H7 (cell line): ENCODE measurements at regions not wholly inside any gene's neighbourhood (a gene's known extent, or its start where the extent isn't known, plus 50 kb on each side); places are given as distances from the start of the nearest gene placed in this dataset.

ENCODE experiments used
- DNase-seq: peaks from one replicate; pipeline ENCODE4 v3.0.0; 2012
- H3K27me3 ChIP-seq: 2 replicates; pipeline ENCODE4 v1.6.0; 2011; ENCODE audit warnings: mild to moderate bottlenecking, low read length; ENCODE audit not compliant: control insufficient read depth, insufficient read depth
- H3K36me3 ChIP-seq: replicated peaks from 2 replicates; pipeline ENCODE4 v1.5.1; 2011; ENCODE audit warnings: low read length; ENCODE audit not compliant: control insufficient read depth, insufficient read depth
- H3K4me3 ChIP-seq: 2 replicates; pipeline ENCODE4 v1.5.1; 2011; ENCODE audit warnings: low read depth, mild to moderate bottlenecking, control low read depth, low read length, moderate library complexity; ENCODE audit not compliant: insufficient read depth

- no peak for DNase-seq
- H3K36me3 ChIP-seq = no peaks in the 10 kb centered on the region
- no peak overlapping the region for H3K4me3 ChIP-seq
- no peaks in the 10 kb centered on the region for H3K27me3 ChIP-seq
Measured at GRCh38 chr9:126236273-126236672, 90.4 kb upstream of the MVB12B start.

GRCh38 chr9:126238415-126238814, 88.2 kb upstream of the MVB12B start:
- no peak for DNase-seq
- H3K4me3 ChIP-seq = no peak overlapping the region
- H3K27me3 ChIP-seq = no peaks in the 10 kb centered on the region
- no peaks in the 10 kb centered on the region for H3K36me3 ChIP-seq

- H3K27me3 ChIP-seq = no peaks in the 10 kb centered on the region
- no peak for DNase-seq
- H3K4me3 ChIP-seq = no peak overlapping the region
- H3K36me3 ChIP-seq = no peaks in the 10 kb centered on the region
Measured at GRCh38 chr9:126239515-126239914, 87.1 kb upstream of the MVB12B start.

GRCh38 chr9:126240835-126241234, 85.8 kb upstream of the MVB12B start:
- H3K36me3 ChIP-seq = no peaks in the 10 kb centered on the region
- H3K4me3 ChIP-seq = no peak overlapping the region
- no peak for DNase-seq
- no peaks in the 10 kb centered on the region for H3K27me3 ChIP-seq

- H3K27me3 ChIP-seq = no peaks in the 10 kb centered on the region
- DNase-seq = no peak
- no peaks in the 10 kb centered on the region for H3K36me3 ChIP-seq
- no peak overlapping the region for H3K4me3 ChIP-seq
Measured at GRCh38 chr9:126248680-126249079, 77.9 kb upstream of the MVB12B start.

DNA sequence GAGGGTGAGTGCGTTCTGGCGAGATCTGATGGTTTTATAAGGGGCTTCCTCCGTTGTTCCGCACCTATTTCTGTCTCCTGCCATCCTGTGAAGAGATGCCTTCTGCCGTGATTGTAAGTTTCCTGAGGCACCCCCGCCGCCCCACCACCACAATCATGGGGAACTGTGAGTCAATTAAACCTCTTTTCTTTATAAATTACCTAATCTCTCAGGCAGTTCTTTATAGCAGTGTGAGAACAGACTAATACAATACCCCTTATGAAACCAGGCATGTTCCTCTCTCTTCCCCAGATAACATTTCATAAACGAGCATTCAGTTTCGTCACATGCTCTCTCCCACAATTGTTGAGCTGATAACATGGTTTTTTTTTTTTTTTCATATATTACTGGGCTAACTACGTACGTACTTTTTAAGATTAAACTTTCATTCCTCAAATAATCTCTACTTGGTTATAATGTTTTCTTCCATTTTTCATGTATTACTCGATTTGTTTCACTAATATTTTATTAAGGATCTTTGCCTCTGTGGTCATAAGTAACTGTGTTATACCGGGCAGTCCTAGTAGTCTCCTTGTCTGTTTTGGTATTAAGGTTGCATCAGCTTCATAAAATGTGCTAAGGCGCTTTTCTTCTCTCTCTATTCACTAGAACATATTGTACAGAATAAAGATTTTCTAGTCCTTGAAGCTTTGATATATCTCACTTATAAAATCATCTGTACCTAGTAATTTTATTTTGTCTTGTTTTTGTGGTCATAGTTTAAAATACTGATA, 64.9 kb upstream of the MVB12B start:
- no peaks in the 10 kb centered on the region for H3K27me3 ChIP-seq

GRCh38 chr9:126262738-126263137, 63.9 kb upstream of the MVB12B start:
- no peak for DNase-seq
- H3K36me3 ChIP-seq = no peaks in the 10 kb centered on the region
- H3K27me3 ChIP-seq = no peaks in the 10 kb centered on the region
- H3K4me3 ChIP-seq = no peak overlapping the region

More for the DNA sequence above, 64.9 kb upstream of the MVB12B start:
- DNase-seq = no peak
- no peaks in the 10 kb centered on the region for H3K36me3 ChIP-seq
- no peak overlapping the region for H3K4me3 ChIP-seq

- no peak for DNase-seq
- Histone ChIP-seq H3K4me3 (no peak overlapping the region), H3K27me3 (no peaks in the 10 kb centered on the region), H3K36me3 (no peaks in the 10 kb centered on the region)
Measured at GRCh38 chr9:126270556-126270955, 56.1 kb upstream of the MVB12B start.

DNA sequence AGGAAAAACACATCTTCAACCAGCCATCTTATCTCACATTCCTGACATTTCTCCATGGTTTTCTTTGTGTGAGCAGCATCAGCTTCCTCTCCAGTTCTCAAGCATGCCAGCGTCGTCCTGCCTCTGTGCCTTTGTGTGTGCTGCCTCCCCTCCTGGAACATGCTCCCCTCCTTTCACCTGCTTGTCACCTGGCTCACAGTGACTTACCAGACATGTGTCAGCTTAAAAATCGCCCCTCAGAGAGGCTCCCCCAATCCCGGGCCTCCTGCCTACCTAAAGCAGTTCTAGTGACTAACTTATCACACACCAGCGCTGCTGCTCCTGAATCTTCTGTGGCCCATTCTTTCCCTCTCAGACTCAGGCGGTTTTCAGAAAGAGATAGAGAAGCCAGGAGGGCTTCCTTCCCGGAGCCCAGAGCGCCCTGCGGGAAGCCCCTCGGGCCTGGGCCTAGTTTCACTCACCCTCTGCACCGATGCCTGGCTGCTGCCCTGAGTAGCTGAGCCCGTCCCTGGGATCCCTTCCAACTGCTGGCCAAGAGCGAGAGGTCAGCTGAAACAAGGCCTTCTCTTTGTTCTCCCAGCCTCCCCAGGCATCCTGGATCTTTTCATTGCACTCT, 51.1 kb upstream of the MVB12B start:
- Histone ChIP-seq H3K4me3 (no peak overlapping the region), H3K36me3 (no peaks in the 10 kb centered on the region), H3K27me3 (no peaks in the 10 kb centered on the region)
- peak; percentile 53 for DNase-seq

DNA sequence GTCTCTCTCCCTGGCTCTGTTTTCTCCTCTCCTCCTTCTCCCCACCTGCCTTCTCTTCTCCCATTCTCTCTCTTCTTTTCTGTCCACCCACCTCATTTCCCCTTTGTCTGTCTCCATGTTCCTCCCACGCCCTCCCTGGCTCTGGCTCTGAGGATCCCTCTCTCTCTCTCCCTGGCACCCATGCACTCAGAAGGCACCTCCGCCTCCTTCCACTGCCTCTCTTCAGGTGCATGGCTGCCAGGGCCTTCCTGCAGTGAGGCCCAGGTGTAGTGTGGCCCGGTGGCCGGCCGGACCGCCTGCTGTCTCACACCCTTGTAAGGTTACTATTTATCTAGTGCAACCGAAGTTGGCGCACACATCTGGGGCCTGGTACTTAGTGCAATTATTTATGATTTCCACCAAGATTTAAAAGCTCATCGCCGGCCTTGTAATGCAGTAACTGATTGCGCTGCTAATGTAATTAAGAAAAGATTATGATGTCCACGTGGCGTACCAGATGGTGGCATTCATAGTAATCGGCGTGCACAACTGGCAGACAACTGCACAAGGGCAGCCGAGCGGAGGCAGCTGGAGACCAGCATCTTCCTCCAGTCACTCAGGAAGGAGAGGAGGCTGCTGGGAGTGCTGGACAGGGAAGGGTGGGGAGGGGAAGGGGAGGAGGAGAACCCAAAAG, 50.4 kb upstream of the MVB12B start:
- H3K27me3 ChIP-seq = no peaks in the 10 kb centered on the region
- no peak for DNase-seq
- H3K4me3 ChIP-seq = no peak overlapping the region
- no peaks in the 10 kb centered on the region for H3K36me3 ChIP-seq
